Trophoblast cell (in vitro differentiated cells and primary cell): ENCODE measurements at regions not wholly inside any gene's neighbourhood (a gene's known extent, or its start where the extent isn't known, plus 50 kb on each side); places are given as distances from the start of the nearest gene placed in this dataset.

Experiments used
- DNase-seq, 2 donors: peaks; one replicate each; pipeline ENCODE4 v3.0.0-alpha.2; 2016
- H2AFZ ChIP-seq: 2 replicates; pipeline ENCODE4 v1.6.1; 2013; ENCODE audit warnings: low read length, moderate library complexity, mild to moderate bottlenecking; ENCODE audit not compliant: insufficient read depth, poor library complexity
- H2AK5ac ChIP-seq: 2 replicates; pipeline ENCODE4 v1.6.1; 2013; ENCODE audit warnings: mild to moderate bottlenecking, low read length
- H2BK120ac ChIP-seq: 2 replicates; pipeline ENCODE4 v1.6.1; 2013; ENCODE audit warnings: low read length, mild to moderate bottlenecking, moderate library complexity; ENCODE audit not compliant: insufficient read depth, poor library complexity
- H2BK12ac ChIP-seq: 2 replicates; pipeline ENCODE4 v1.6.1; 2013; ENCODE audit warnings: mild to moderate bottlenecking, low read length, moderate library complexity
- H2BK5ac ChIP-seq: 2 replicates; pipeline ENCODE4 v1.6.1; 2013; ENCODE audit warnings: low read length, low read depth, moderate library complexity, mild to moderate bottlenecking; ENCODE audit not compliant: poor library complexity
- H3K14ac ChIP-seq: 2 replicates; pipeline ENCODE4 v1.6.1; 2013; ENCODE audit warnings: mild to moderate bottlenecking, low read length
- H3K18ac ChIP-seq: 2 replicates; pipeline ENCODE4 v1.6.1; 2013; ENCODE audit warnings: mild to moderate bottlenecking, low read length
- H3K23ac ChIP-seq: 2 replicates; pipeline ENCODE4 v1.6.1; 2013; ENCODE audit warnings: low read length
- H3K27ac ChIP-seq: 2 replicates; pipeline ENCODE4 v1.5.1; 2013; ENCODE audit warnings: low read depth, mild to moderate bottlenecking, inconsistent platforms, low read length, moderate library complexity
- H3K27me3 ChIP-seq: 2 replicates; pipeline ENCODE4 v1.6.1; 2013; ENCODE audit warnings: inconsistent platforms, mild to moderate bottlenecking, low read length, moderate library complexity; ENCODE audit not compliant: insufficient read depth
- H3K36me3 ChIP-seq, 2 experiments: 1 replicate in 1 of 2; 2 replicates in 1 of 2; pipeline ENCODE4 v1.6.1; 2013; ENCODE audit warnings: low read length in 2 of 2, mild to moderate bottlenecking in 2 of 2, moderate library complexity in 1 of 2; ENCODE audit not compliant: insufficient read depth in 2 of 2, control insufficient read depth in 1 of 2
- H3K4ac ChIP-seq: 2 replicates; pipeline ENCODE4 v1.6.1; 2013; ENCODE audit warnings: low read depth, mild to moderate bottlenecking, low read length, moderate library complexity
- H3K4me1 ChIP-seq, 2 experiments: 1 replicate in 1 of 2; 2 replicates in 1 of 2; pipeline ENCODE4 v1.6.1; 2013; ENCODE audit warnings: low read length in 2 of 2, mild to moderate bottlenecking in 2 of 2, moderate library complexity in 1 of 2; ENCODE audit not compliant: insufficient read depth in 2 of 2, control insufficient read depth in 1 of 2
- H3K4me2 ChIP-seq: 2 replicates; pipeline ENCODE4 v1.6.1; 2013; ENCODE audit warnings: inconsistent platforms, mild to moderate bottlenecking, low read length, moderate library complexity
- H3K4me3 ChIP-seq: 2 replicates; pipeline ENCODE4 v1.5.1; 2013; ENCODE audit warnings: mild to moderate bottlenecking, low read depth, low read length, inconsistent platforms
- H3K79me1 ChIP-seq: one replicate; pipeline ENCODE4 v1.6.1; 2013; ENCODE audit warnings: low read length
- H3K79me2 ChIP-seq: 2 replicates; pipeline ENCODE4 v1.6.1; 2013; ENCODE audit warnings: low read length, mild to moderate bottlenecking; ENCODE audit not compliant: control insufficient read depth, insufficient read depth, poor library complexity
- H3K9ac ChIP-seq: 2 replicates; pipeline ENCODE4 v1.6.1; 2013; ENCODE audit warnings: mild to moderate bottlenecking, low read length
- H3K9me3 ChIP-seq: 2 replicates; pipeline ENCODE4 v1.6.1; 2013; ENCODE audit warnings: low read depth, mild to moderate bottlenecking, control low read depth, inconsistent platforms, low read length; ENCODE audit not compliant: insufficient read depth
- H4K12ac ChIP-seq: 2 replicates; pipeline ENCODE4 v1.6.1; 2013; ENCODE audit warnings: low read depth, mild to moderate bottlenecking, low read length, moderate library complexity
- H4K8ac ChIP-seq: 2 replicates; pipeline ENCODE4 v1.6.1; 2013; ENCODE audit warnings: low read depth, mild to moderate bottlenecking, low read length, moderate library complexity
- H4K91ac ChIP-seq: one replicate; pipeline ENCODE4 v1.6.1; 2013; ENCODE audit warnings: low read depth, mild to moderate bottlenecking, low read length, moderate library complexity
- WGBS: extraction: QIAGEN DNeasy Blood & Tissue Kit; methylation state at CpG from one replicate; pipeline ENCODE4 v1.1.7; 2013; ENCODE audit warnings: missing lambda C conversion rate; ENCODE audit not compliant: insufficient read length, insufficient coverage; ENCODE audit errors: extremely low coverage; 5-methylcytosine and 5-hydroxymethylcytosine counted together

DNA sequence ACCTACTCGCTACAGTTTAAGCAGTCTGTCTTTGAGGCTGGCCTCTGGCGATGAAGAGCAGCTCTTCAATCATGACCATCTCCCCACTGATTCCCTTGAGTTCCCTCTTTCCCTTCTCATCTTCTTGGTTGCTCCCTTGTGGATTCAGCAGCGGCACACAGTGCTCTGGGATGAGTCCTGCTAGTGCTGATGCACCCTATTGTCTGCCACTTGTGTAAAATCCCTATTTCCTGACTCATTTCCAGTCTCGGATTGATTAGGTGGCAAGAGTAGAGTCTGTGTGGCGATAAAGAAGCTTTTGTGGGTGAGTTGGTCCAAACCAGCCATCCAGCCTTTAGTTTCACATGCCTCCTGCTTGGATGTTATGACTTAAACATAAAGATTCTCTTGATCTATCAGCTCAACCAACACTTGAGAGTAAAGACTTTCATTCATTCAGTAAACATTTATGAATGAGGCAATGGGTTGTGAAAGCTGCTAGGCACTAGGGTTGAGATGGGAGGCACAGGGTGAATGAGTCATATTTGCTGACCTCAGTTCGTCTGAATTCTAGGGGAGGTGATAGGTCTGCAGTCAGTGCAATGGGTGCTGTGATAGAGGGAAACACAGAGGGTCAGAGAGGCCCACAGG, 219.4 kb upstream of the RAG2 start:
- no CpG with 5 or more reads among the region's 6 CpGs for WGBS
- no peak overlapping the region for H3K18ac ChIP-seq

GRCh38 chr11:36809303-36809702, 211.3 kb upstream of the RAG2 start:
- Histone ChIP-seq H2BK12ac (no peak overlapping the region), H4K8ac (no peak overlapping the region), H2BK120ac (no peak overlapping the region), H3K4ac (no peak overlapping the region), H3K18ac (no peak overlapping the region), H3K4me1 (no peaks in the 10 kb centered on the region), H3K9me3 (no peaks in the 10 kb centered on the region), H2AK5ac (no peak overlapping the region), H4K12ac (no peak overlapping the region), H3K79me1 (no peaks in the 10 kb centered on the region), H3K27me3 (no peaks in the 10 kb centered on the region), H2AFZ (no peak overlapping the region), H3K14ac (no peak overlapping the region), H3K79me2 (no peaks in the 10 kb centered on the region), H3K23ac (no peak overlapping the region), H3K27ac (no peak overlapping the region), H2BK5ac (no peak overlapping the region), H3K9ac (no peak overlapping the region), H3K4me3 (no peak overlapping the region), H3K4me2 (no peak overlapping the region), H4K91ac (no peak overlapping the region), H3K36me3 (no peaks in the 10 kb centered on the region)
- DNase-seq, result no peak

More for the DNA sequence above, 219.4 kb upstream of the RAG2 start:
- Histone ChIP-seq H3K36me3 (no peaks in the 10 kb centered on the region), H4K12ac (no peak overlapping the region), H4K8ac (no peak overlapping the region), H2BK120ac (no peak overlapping the region), H2BK5ac (no peak overlapping the region), H2AK5ac (no peak overlapping the region), H3K79me1 (no peaks in the 10 kb centered on the region), H3K4ac (no peak overlapping the region), H3K9me3 (no peaks in the 10 kb centered on the region), H3K23ac (no peak overlapping the region), H3K4me2 (no peak overlapping the region), H4K91ac (no peak overlapping the region), H3K27me3 (no peaks in the 10 kb centered on the region), H3K79me2 (no peaks in the 10 kb centered on the region), H2AFZ (no peak overlapping the region), H2BK12ac (no peak overlapping the region), H3K9ac (no peak overlapping the region), H3K27ac (no peak overlapping the region), H3K14ac (no peak overlapping the region), H3K4me1 (no peaks in the 10 kb centered on the region), H3K4me3 (no peak overlapping the region)
- DNase-seq, result peak in 1 of 2 donors; percentile 19

DNA sequence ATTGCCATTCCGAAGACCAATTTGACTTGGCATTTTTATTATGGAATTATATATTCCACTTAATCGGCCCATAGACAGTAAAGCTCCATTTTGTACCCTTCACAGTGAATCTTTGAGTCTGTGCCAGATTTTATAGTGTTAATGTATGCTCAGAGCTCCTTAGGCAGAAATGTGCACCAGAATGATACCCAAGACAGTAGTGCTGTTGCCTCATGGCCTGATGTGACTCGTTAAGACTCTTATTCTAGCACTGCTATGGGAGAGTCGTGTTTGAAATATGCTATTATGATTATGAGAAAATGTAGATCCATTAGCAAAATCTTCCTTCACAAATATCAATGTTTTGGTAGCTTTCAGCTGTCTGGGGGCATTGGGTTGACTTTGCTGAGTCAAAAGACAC, 209.8 kb upstream of the RAG2 start:
- H3K9me3 ChIP-seq, result no peaks in the 10 kb centered on the region
- no peak overlapping the region for H2BK12ac ChIP-seq
- no peak overlapping the region for H3K4me2 ChIP-seq

DNA sequence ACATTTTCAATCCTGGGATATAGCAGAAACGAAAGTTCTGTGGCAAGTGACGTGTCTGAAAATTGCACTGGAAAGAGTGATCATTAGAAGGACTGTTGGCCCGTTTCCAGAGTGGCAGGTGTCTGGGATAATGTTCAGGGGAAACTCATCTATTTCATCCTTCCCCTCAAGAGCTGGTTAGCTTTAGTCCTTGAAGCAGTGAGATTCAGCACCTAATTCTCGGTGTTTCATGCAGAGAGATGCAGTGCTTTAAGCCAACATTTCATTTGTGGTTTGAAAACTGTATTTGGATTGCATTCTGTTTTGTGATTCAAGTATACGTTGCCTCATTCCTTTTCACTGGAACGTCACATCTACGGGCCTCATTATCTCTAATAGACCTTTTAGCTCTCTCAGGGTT, 205.0 kb upstream of the RAG2 start:
- no peaks in the 10 kb centered on the region for H3K4me1 ChIP-seq
- H3K36me3 ChIP-seq, result no peaks in the 10 kb centered on the region
- H2AK5ac ChIP-seq, result no peak overlapping the region
- no peak overlapping the region for H3K23ac ChIP-seq
- H2BK5ac ChIP-seq, result no peak overlapping the region
- no peaks in the 10 kb centered on the region for H3K79me2 ChIP-seq
- H3K9me3 ChIP-seq, result no peaks in the 10 kb centered on the region
- DNase-seq, result no peak
- no peak overlapping the region for H2BK12ac ChIP-seq
- H3K14ac ChIP-seq, result no peak overlapping the region
- H3K18ac ChIP-seq, result no peak overlapping the region
- no CpG with 5 or more reads among the region's 7 CpGs for WGBS
- H4K8ac ChIP-seq, result no peak overlapping the region
- H3K27ac ChIP-seq, result no peak overlapping the region
- no peak overlapping the region for H2AFZ ChIP-seq
- H3K79me1 ChIP-seq, result no peaks in the 10 kb centered on the region
- no peak overlapping the region for H4K12ac ChIP-seq
- no peaks in the 10 kb centered on the region for H3K27me3 ChIP-seq
- H3K4ac ChIP-seq, result no peak overlapping the region
- H3K9ac ChIP-seq, result no peak overlapping the region
- no peak overlapping the region for H4K91ac ChIP-seq
- H2BK120ac ChIP-seq, result no peak overlapping the region
- no peak overlapping the region for H3K4me3 ChIP-seq
- no peak overlapping the region for H3K4me2 ChIP-seq

More for the DNA sequence above, 209.8 kb upstream of the RAG2 start:
- H2AK5ac ChIP-seq, result no peak overlapping the region
- H2BK5ac ChIP-seq, result no peak overlapping the region
- H3K4me3 ChIP-seq, result no peak overlapping the region
- H4K8ac ChIP-seq, result no peak overlapping the region
- no peak overlapping the region for H4K91ac ChIP-seq
- no peak overlapping the region for H3K4ac ChIP-seq
- DNase-seq, result no peak
- no peaks in the 10 kb centered on the region for H3K79me1 ChIP-seq
- H2AFZ ChIP-seq, result no peak overlapping the region
- H3K9ac ChIP-seq, result no peak overlapping the region
- H3K4me1 ChIP-seq, result no peaks in the 10 kb centered on the region
- H3K18ac ChIP-seq, result no peak overlapping the region
- H2BK120ac ChIP-seq, result no peak overlapping the region
- no CpG with 5 or more reads among the region's 4 CpGs for WGBS
- no peak overlapping the region for H3K27ac ChIP-seq
- no peaks in the 10 kb centered on the region for H3K79me2 ChIP-seq
- H3K36me3 ChIP-seq, result no peaks in the 10 kb centered on the region
- no peaks in the 10 kb centered on the region for H3K27me3 ChIP-seq
- no peak overlapping the region for H4K12ac ChIP-seq
- no peak overlapping the region for H3K23ac ChIP-seq
- no peak overlapping the region for H3K14ac ChIP-seq
